ENCODE measurements at regions not wholly inside any gene's neighbourhood (a gene's known extent, or its start where the extent isn't known, plus 50 kb on each side); places are given as distances from the start of the nearest gene placed in this dataset.

- no peak for DNase-seq (ENCODE audit: low read depth)
- no peak for TF ChIP-seq CTCF (conservative IDR thresholded peaks at IDR 0.05; ENCODE audit: low read depth, low read length)
Observed at GRCh38 chr2:48209214-48209885, 105.1 kb upstream of the FOXN2 start.

GRCh38 chr2:48210189-48210588 is 104.3 kb upstream of the FOXN2 start:
- TF ChIP-seq CTCF (conservative IDR thresholded peaks at IDR 0.05; ENCODE audit: low read depth, low read length): no peak
- DNase-seq (ENCODE audit: low read depth): no peak
- H3K4me3 ChIP-seq (ENCODE audit: low read depth, low read length): no peak overlapping the region

More at GRCh38 chr2:48209214-48209885, 105.1 kb upstream of the FOXN2 start:
- no peak overlapping the region for H3K4me3 ChIP-seq (ENCODE audit: low read depth, low read length)

GRCh38 chr2:48213646-48214045 is 100.8 kb upstream of the FOXN2 start:
- no peak for DNase-seq (ENCODE audit: low read depth)
- no peak for TF ChIP-seq CTCF (conservative IDR thresholded peaks at IDR 0.05; ENCODE audit: low read depth, low read length)
- no peak overlapping the region for H3K4me3 ChIP-seq (ENCODE audit: low read depth, low read length)

GRCh38 chr2:48218169-48218568 is 96.3 kb upstream of the FOXN2 start:
- H3K4me3 ChIP-seq (ENCODE audit: low read depth, low read length): no peak overlapping the region
- no peak for DNase-seq (ENCODE audit: low read depth)
- no peak for TF ChIP-seq CTCF (conservative IDR thresholded peaks at IDR 0.05; ENCODE audit: low read depth, low read length)

GRCh38 chr2:48219234-48219554 is 95.3 kb upstream of the FOXN2 start:
- no peak for TF ChIP-seq CTCF (conservative IDR thresholded peaks at IDR 0.05; ENCODE audit: low read depth, low read length)

GRCh38 chr2:48219555-48220436 is 94.7 kb upstream of the FOXN2 start:
- no peak overlapping the region for H3K4me3 ChIP-seq (ENCODE audit: low read depth, low read length)
- DNase-seq (ENCODE audit: low read depth): no peak
- TF ChIP-seq CTCF (conservative IDR thresholded peaks at IDR 0.05; ENCODE audit: low read depth, low read length): no peak

More at GRCh38 chr2:48219234-48219554, 95.3 kb upstream of the FOXN2 start:
- DNase-seq (ENCODE audit: low read depth): no peak
- no peak overlapping the region for H3K4me3 ChIP-seq (ENCODE audit: low read depth, low read length)

Measured in epithelial cell of proximal tubule (primary cell).